Thyroid gland (tissue), 4 donors: ENCODE measurements at regions not wholly inside any gene's neighbourhood (a gene's known extent, or its start where the extent isn't known, plus 50 kb on each side); places are given as distances from the start of the nearest gene placed in this dataset.

Experiments
- DNase-seq, 2 donors: peaks; one replicate each; pipeline ENCODE4 v3.0.0-alpha.2; 2019
- H3K27ac ChIP-seq, 3 donors: fragments of 200-600 bp; sonication (generic); 1 replicate in 2 of 3; 2 replicates in 1 of 3; pipeline ENCODE4 v1.5.1; 2016 to 2019; ENCODE audit warnings: mild to moderate bottlenecking in 1 of 3, moderate library complexity in 1 of 3
- H3K27me3 ChIP-seq: fragments of 200-600 bp; sonication (generic); one replicate; pipeline ENCODE4 v1.5.1; 2019
- H3K36me3 ChIP-seq, 2 donors: fragments of 200-600 bp; sonication (generic); one replicate each; pipeline ENCODE4 v1.5.1; 2016 to 2019
- H3K4me1 ChIP-seq, 2 donors: fragments of 200-600 bp; sonication (generic); one replicate each; pipeline ENCODE4 v1.5.1; 2017 to 2019
- H3K4me3 ChIP-seq, 3 donors: fragments of 200-600 bp; sonication (generic); replicated peaks in 1 of 3; 1 replicate in 2 of 3; 2 replicates in 1 of 3; pipeline ENCODE4 v1.5.1; 2016; ENCODE audit warnings: mild to moderate bottlenecking in 1 of 3
- H3K9me3 ChIP-seq: fragments of 200-600 bp; sonication (generic); one replicate; pipeline ENCODE4 v1.5.1; 2017
- POLR2A ChIP-seq, 2 donors: fragments of 450-650 bp; IDR thresholded peaks; one replicate each; pipeline ENCODE4 v1.6.1; 2017; ENCODE audit warnings: antibody characterized with exemption in 2 of 2, mild to moderate bottlenecking in 2 of 2, moderate library complexity in 1 of 2
- WGBS, 2 donors: methylation state at CpG; one replicate each; pipeline ENCODE4 v1.1.5; 2017; 5-methylcytosine and 5-hydroxymethylcytosine counted together
- intact Hi-C: fragments of 100-400 bp; cut with DNase I; formaldehyde crosslinking; loops from one replicate; pipeline ENCODE4 v1.15.1; 2023
- TF ChIP-seq, protein P1 (sequence below), 6 experiments: fragments of 200-600 bp in 3 of 6; fragments of 450-650 bp in 3 of 6; sonication (generic) in 3 of 6; IDR thresholded peaks; one replicate each; pipeline ENCODE4 v1.5.1; 2016 to 2019; ENCODE audit warnings: antibody characterized with exemption in 6 of 6, mild to moderate bottlenecking in 2 of 6, inconsistent platforms in 1 of 6, moderate library complexity in 1 of 6

DNA sequence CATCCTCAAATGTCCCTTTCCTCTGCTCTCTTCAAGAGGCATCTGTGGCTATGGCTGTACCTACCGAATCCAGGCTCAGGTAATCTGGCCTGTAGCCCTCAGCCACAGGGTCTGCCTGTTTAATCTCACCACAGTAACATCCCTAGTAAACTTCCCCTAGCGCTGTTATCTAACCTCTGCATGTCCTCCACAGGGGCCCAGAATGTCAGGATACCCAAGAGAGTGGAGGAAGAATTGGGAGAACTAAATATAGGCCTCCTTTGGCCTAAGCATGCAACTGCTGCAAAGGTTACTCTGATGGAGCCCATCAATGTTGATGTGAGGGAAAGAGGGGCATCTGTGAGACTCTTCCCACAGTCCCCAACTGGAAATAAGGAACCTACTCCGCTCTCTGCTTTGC lies 63.2 kb upstream of the IFNG-AS1 start:
- Histone ChIP-seq H3K4me1 (no peaks in the 10 kb centered on the region), H3K36me3 (no peaks in the 10 kb centered on the region), H3K27ac (no peak overlapping the region), H3K27me3 (no peaks in the 10 kb centered on the region), H3K4me3 (no peak overlapping the region), H3K9me3 (no peaks in the 10 kb centered on the region)
- DNase-seq: no peak
- no peak for TF ChIP-seq POLR2A (IDR thresholded peaks at IDR 0.05)
- TF ChIP-seq, protein P1, sequence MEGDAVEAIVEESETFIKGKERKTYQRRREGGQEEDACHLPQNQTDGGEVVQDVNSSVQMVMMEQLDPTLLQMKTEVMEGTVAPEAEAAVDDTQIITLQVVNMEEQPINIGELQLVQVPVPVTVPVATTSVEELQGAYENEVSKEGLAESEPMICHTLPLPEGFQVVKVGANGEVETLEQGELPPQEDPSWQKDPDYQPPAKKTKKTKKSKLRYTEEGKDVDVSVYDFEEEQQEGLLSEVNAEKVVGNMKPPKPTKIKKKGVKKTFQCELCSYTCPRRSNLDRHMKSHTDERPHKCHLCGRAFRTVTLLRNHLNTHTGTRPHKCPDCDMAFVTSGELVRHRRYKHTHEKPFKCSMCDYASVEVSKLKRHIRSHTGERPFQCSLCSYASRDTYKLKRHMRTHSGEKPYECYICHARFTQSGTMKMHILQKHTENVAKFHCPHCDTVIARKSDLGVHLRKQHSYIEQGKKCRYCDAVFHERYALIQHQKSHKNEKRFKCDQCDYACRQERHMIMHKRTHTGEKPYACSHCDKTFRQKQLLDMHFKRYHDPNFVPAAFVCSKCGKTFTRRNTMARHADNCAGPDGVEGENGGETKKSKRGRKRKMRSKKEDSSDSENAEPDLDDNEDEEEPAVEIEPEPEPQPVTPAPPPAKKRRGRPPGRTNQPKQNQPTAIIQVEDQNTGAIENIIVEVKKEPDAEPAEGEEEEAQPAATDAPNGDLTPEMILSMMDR (IDR thresholded peaks at IDR 0.05): no peak
- intact Hi-C loops: no loop called here
- 96 to 98% methylated on average over 3 of the region's 3 CpGs for WGBS, 2 donors

DNA sequence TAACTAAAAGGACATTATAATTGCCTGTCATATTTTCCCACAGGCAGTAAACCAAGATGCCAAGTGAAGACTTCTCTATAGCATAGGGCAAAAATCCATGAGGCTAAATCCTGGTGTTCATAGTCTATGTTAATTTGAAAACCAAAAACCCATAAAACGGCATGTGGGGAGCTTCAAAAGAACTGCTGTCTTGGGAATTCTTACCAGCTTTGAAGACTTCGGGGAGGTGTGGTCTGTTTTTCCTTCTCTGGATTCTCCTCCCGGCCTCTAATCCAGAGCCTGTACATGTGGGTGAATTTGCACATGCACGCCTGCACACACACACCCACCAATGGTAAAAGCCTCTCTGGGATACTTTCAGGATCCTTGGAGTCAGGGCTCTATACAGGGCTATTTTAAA lies 61.9 kb upstream of the IFNG-AS1 start:
- Histone ChIP-seq H3K4me1 (no peaks in the 10 kb centered on the region), H3K4me3 (no peak overlapping the region), H3K9me3 (no peaks in the 10 kb centered on the region), H3K27me3 (no peaks in the 10 kb centered on the region), H3K36me3 (no peaks in the 10 kb centered on the region), H3K27ac (no peak overlapping the region)
- no peak for DNase-seq
- TF ChIP-seq, protein P1 (IDR thresholded peaks at IDR 0.05): no peak
- TF ChIP-seq POLR2A (IDR thresholded peaks at IDR 0.05): no peak
- intact Hi-C loops: no loop called here
- WGBS, 2 donors: 88 to 89% methylated on average over 4 of the region's 4 CpGs

DNA sequence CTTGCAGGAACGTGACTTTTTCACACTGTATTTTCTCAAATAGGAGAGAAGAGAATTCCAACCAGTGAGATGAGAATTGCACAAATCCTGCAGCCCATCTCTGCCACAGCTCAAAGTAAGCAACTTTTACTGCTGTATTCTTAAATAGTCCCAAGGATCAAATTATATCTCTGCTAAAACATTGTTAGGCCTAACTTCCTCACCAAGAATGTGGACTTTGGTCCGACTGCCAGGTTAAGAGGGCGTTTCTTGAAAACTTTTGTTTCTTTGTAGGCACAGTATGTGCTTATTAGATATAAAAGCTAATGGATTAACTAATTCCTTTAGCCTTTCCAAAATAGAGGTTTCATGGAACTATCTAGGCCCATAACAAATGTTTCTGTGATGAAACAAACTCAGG lies 61.4 kb upstream of the IFNG-AS1 start:
- TF ChIP-seq POLR2A (IDR thresholded peaks at IDR 0.05): no peak
- TF ChIP-seq, protein P1 (IDR thresholded peaks at IDR 0.05): no peak
- no peaks in the 10 kb centered on the region for H3K36me3 ChIP-seq
- H3K27me3 ChIP-seq: no peaks in the 10 kb centered on the region
- H3K9me3 ChIP-seq: no peaks in the 10 kb centered on the region
- intact Hi-C loops: no loop called here
- DNase-seq: no peak
- no peaks in the 10 kb centered on the region for H3K4me1 ChIP-seq
- 87 to 91% methylated on average over 3 of the region's 3 CpGs for WGBS, 2 donors
- H3K27ac ChIP-seq: no peak overlapping the region
- H3K4me3 ChIP-seq: no peak overlapping the region

DNA sequence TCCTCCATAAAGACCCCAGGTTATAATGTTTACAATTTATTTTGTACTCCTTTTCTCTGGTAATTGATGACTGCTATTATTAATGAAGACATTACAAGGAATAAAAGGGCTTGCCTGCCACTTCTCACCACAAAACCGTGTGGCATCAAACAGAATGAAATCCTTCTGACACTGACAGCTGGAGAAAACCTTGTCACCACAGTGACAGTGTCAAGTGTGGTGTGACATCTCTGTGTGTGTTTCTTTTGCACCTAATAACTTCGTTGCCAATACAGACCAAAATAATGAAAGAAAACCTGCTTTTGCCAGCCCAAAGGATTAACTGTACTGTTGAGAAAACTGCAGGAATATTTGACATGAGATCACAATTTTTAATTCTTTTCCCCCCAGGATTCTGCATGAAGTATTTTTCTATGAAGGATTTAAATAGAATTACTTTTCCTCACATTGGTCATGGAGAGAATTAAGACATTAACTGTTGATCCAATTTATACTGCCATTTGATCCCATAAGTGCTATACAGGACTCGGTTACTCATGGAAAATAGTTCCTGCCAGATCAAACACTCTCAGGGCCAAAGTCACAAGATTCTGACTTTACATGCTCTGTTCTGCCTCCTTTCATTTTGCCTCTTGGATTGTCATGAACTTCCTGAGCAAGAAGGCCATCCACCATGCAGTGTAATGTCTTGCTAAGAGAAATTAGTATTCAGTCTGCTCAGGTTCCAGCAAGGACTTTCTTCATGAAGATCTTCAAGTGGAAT lies 60.4 kb upstream of the IFNG-AS1 start:
- H3K27me3 ChIP-seq: no peaks in the 10 kb centered on the region
- no peak for TF ChIP-seq POLR2A (IDR thresholded peaks at IDR 0.05)
- TF ChIP-seq, protein P1 (IDR thresholded peaks at IDR 0.05): no peak
- H3K9me3 ChIP-seq: no peaks in the 10 kb centered on the region
- no peaks in the 10 kb centered on the region for H3K4me1 ChIP-seq
- DNase-seq: no peak
- intact Hi-C loops: no loop called here
- H3K4me3 ChIP-seq: no peak overlapping the region
- no peaks in the 10 kb centered on the region for H3K36me3 ChIP-seq
- 74 to 75% methylated on average over 3 of the region's 3 CpGs for WGBS, 2 donors
- no peak overlapping the region for H3K27ac ChIP-seq

DNA sequence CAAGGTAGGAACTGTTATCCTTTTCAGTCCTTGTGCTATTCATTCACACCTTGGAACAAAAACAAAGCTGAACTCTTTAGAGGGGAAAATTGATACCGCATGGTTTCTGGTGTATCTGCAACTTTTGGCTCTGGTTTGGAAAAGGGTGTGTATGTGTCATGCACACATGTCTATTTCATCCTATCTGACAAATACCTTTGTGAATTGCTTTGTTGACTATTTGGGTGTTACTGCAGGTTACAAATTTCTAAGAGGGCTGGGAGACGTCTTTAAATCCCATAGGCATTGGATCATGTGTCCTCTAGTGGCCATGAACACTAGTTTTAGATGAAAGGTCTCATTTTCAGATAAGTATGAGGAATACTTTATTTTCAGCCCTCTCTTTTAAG lies 59.9 kb upstream of the IFNG-AS1 start:
- no peak overlapping the region for H3K27ac ChIP-seq

More for the DNA sequence above, 59.9 kb upstream of the IFNG-AS1 start:
- intact Hi-C loops: no loop called here
- H3K4me3 ChIP-seq: no peak overlapping the region
- DNase-seq: no peak
- no peaks in the 10 kb centered on the region for H3K9me3 ChIP-seq
- 77 to 78% methylated on average over 2 of the region's 2 CpGs for WGBS, 2 donors
- H3K4me1 ChIP-seq: no peaks in the 10 kb centered on the region
- H3K27me3 ChIP-seq: no peaks in the 10 kb centered on the region
- H3K36me3 ChIP-seq: no peaks in the 10 kb centered on the region
- TF ChIP-seq, protein P1 (IDR thresholded peaks at IDR 0.05): no peak
- no peak for TF ChIP-seq POLR2A (IDR thresholded peaks at IDR 0.05)
